ENCODE measurements at regions not wholly inside any gene's neighbourhood (a gene's known extent, or its start where the extent isn't known, plus 50 kb on each side); places are given as distances from the start of the nearest gene placed in this dataset.

DNA sequence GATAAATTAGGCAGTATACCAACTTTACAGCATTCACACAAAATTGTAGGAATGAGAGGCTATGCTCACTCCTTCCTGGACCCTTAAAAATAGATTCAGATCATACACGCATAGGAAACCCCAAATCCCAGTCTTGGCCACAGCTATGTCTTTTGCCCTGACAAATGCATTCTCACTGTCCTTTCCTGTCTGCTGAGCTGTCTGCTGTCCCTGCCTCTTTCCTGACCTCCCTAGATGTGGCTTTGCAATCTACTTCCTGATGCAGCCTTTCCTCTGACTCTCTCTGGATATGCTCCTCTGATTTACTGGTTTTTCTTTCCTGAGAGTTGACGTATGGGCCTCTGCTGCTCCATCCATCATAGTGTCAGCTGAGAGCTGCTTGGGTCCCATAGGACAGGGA lies 59.8 kb upstream of the SLC35F3 start (continued):
- TF ChIP-seq, protein P1, sequence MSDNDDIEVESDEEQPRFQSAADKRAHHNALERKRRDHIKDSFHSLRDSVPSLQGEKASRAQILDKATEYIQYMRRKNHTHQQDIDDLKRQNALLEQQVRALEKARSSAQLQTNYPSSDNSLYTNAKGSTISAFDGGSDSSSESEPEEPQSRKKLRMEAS (IDR thresholded peaks at IDR 0.05; ENCODE audit: low read depth) = no peak
- no peak for TF ChIP-seq TAF1 (IDR thresholded peaks at IDR 0.05; ENCODE audit: borderline replicate concordance, low read depth, low read length)
- TF ChIP-seq RXRA (IDR thresholded peaks at IDR 0.05; ENCODE audit: borderline replicate concordance, low read depth) = no peak
- TF ChIP-seq, protein P2, sequence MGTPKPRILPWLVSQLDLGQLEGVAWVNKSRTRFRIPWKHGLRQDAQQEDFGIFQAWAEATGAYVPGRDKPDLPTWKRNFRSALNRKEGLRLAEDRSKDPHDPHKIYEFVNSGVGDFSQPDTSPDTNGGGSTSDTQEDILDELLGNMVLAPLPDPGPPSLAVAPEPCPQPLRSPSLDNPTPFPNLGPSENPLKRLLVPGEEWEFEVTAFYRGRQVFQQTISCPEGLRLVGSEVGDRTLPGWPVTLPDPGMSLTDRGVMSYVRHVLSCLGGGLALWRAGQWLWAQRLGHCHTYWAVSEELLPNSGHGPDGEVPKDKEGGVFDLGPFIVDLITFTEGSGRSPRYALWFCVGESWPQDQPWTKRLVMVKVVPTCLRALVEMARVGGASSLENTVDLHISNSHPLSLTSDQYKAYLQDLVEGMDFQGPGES (IDR thresholded peaks at IDR 0.05; ENCODE audit: low read depth, low read length) = no peak
- TF ChIP-seq JUND (IDR thresholded peaks at IDR 0.05) = no peak
- TF ChIP-seq FOXJ3 (CRISPR knock-in tag; IDR thresholded peaks at IDR 0.05) = no peak
- TF ChIP-seq NRF1 (IDR thresholded peaks at IDR 0.05; ENCODE audit: low read depth, low read length) = no peak
- no peak for TF ChIP-seq ELF1 (IDR thresholded peaks at IDR 0.05)
- no peak for TF ChIP-seq NFIC (IDR thresholded peaks at IDR 0.05; ENCODE audit: borderline replicate concordance)
- no peak for TF ChIP-seq TEAD4 (IDR thresholded peaks at IDR 0.05; ENCODE audit: borderline replicate concordance, insufficient read depth)
- no peak for TF ChIP-seq TCF12 (IDR thresholded peaks at IDR 0.05)
- TF ChIP-seq, protein P3, sequence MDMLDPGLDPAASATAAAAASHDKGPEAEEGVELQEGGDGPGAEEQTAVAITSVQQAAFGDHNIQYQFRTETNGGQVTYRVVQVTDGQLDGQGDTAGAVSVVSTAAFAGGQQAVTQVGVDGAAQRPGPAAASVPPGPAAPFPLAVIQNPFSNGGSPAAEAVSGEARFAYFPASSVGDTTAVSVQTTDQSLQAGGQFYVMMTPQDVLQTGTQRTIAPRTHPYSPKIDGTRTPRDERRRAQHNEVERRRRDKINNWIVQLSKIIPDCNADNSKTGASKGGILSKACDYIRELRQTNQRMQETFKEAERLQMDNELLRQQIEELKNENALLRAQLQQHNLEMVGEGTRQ (IDR thresholded peaks at IDR 0.05; ENCODE audit: borderline replicate concordance, low read depth, low read length) = no peak

Data from SK-N-SH (cell line).